ENCODE measurements at regions not wholly inside any gene's neighbourhood (a gene's known extent, or its start where the extent isn't known, plus 50 kb on each side); places are given as distances from the start of the nearest gene placed in this dataset.
A peak's percentile ranks its signal among the peaks of the same experiment; 100 is the strongest.

DNA sequence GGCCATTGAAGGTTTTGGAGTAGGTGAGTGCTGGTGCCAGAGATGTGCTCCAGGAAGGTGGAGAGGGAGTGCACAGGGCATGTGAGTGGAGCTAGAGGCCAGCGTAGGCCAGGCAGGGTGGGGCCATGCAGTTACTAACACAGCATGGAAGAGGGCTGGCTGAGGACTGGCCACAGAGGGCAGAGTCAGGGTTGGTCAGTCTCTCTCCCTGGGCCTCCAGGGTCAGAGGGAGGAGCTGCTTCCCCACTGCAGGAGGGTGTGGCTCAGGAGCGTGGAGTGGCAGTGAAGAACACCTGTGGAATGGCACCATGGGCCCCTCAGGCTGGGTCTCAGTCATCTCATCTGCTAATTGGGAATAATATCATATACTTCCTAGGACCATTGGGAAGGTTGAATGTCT, 167.7 kb downstream of the MACROH2A1 start:
- H3K9me3 ChIP-seq: no peaks in the 10 kb centered on the region
- no peak overlapping the region for H3K4me3 ChIP-seq
- no peak for DNase-seq
- TF ChIP-seq, protein P1, sequence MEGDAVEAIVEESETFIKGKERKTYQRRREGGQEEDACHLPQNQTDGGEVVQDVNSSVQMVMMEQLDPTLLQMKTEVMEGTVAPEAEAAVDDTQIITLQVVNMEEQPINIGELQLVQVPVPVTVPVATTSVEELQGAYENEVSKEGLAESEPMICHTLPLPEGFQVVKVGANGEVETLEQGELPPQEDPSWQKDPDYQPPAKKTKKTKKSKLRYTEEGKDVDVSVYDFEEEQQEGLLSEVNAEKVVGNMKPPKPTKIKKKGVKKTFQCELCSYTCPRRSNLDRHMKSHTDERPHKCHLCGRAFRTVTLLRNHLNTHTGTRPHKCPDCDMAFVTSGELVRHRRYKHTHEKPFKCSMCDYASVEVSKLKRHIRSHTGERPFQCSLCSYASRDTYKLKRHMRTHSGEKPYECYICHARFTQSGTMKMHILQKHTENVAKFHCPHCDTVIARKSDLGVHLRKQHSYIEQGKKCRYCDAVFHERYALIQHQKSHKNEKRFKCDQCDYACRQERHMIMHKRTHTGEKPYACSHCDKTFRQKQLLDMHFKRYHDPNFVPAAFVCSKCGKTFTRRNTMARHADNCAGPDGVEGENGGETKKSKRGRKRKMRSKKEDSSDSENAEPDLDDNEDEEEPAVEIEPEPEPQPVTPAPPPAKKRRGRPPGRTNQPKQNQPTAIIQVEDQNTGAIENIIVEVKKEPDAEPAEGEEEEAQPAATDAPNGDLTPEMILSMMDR (IDR thresholded peaks at IDR 0.05): no peak
- intact Hi-C loops (cut with DNase I, micrococcal nuclease): no loop called here
- no peaks in the 10 kb centered on the region for H3K36me3 ChIP-seq (ENCODE audit: low read depth)
- no peaks in the 10 kb centered on the region for H3K4me1 ChIP-seq (ENCODE audit: low read depth)
- peak; percentile 39 for ATAC-seq

DNA sequence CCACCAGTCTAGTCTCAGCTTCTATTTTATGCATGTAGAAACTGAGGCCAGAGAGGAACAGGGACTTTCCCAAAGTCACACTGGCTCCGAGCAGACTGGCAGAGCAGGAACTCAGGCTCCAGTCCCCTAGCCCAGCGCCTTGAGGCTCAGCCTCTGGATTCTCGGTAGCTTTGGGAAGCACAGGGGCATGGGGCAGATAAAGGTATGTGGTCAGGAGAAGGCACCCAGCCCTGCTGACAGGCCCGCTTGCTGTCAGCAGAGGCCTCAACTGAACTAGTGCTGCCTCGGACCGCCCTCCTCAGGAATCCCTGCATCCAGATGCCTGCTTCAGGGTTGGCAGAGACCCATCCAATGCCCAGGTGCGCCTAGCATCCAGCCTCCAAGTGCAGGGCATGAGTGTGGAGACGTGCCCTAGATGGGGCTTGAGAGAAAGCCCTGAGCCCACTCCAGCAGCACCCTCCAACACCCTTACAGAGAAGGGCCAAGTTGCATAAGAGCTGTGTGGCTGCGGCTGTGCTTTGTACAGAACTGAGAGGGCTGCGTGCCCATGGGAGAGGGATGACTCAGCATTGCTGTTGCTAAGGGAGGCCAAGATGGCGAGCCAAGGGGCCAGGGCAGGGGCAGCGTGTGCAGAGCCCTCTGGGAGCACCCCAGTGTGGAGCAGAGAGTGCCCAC, 168.6 kb downstream of the MACROH2A1 start:
- ATAC-seq: peak; percentile 35
- TF ChIP-seq, protein P1 (IDR thresholded peaks at IDR 0.05): no peak
- Histone ChIP-seq H3K4me1 (ENCODE audit: low read depth) (no peaks in the 10 kb centered on the region), H3K4me3 (no peak overlapping the region), H3K9me3 (no peaks in the 10 kb centered on the region), H3K36me3 (ENCODE audit: low read depth) (no peaks in the 10 kb centered on the region)
- intact Hi-C loops (cut with DNase I, micrococcal nuclease): no loop called here
- peak in 1 of 3 donors; percentile 66 for DNase-seq

DNA sequence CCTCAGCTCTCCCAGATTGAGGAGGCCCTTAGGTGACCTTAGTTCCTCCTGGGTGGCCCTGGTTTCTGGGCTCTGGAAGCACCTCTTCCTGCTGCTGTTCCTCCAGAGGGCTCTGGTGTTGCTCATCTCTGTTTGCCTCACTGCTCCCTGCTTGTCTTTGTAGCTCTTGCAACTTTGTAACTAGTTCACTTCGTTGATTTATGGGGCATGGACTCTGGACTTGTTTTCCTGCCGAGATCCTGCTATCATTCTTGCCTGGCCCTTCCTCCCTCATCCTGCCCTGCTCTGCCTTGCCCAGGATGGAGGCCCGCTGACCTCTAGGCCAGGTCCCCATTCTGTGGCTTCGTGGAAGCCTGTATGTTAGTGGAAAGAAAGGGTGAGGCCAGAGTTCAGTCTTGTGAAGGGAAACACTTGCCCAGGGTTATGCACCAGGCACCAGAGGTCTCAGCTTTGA, 169.3 kb downstream of the MACROH2A1 start:
- H3K4me3 ChIP-seq: no peak overlapping the region
- no peaks in the 10 kb centered on the region for H3K9me3 ChIP-seq
- H3K4me1 ChIP-seq (ENCODE audit: low read depth): no peaks in the 10 kb centered on the region
- H3K36me3 ChIP-seq (ENCODE audit: low read depth): no peaks in the 10 kb centered on the region
- DNase-seq: peak in 1 of 3 donors; percentile 39
- ATAC-seq: peak; percentile 71
- intact Hi-C loops (cut with DNase I, micrococcal nuclease): no loop called here
- TF ChIP-seq, protein P1 (IDR thresholded peaks at IDR 0.05): no peak

DNA sequence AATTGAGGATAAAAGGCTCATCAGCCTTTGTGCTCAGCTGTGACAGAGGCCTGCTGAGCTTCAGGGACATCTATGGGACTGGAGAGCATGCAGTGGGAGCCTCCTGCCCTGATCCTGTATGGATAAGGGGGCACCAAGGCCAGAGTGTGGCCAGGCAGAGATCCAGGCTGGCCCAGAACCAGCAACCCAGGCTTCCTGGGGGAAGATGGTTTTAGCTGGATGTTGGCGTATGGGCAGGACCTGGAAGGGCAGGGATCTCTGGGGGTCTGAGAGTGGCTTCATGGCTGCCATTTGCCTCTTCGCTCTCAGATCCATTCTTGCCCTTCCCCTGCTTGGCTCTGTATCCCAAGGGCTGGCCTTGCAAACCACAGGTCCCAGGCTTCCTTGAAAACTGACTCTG, 169.9 kb downstream of the MACROH2A1 start:
- ATAC-seq (no peak), DNase-seq (no peak)
- no peaks in the 10 kb centered on the region for H3K36me3 ChIP-seq (ENCODE audit: low read depth)
- TF ChIP-seq, protein P1 (IDR thresholded peaks at IDR 0.05): no peak
- no peaks in the 10 kb centered on the region for H3K4me1 ChIP-seq (ENCODE audit: low read depth)
- intact Hi-C loops (cut with DNase I, micrococcal nuclease): no loop called here
- H3K9me3 ChIP-seq: no peaks in the 10 kb centered on the region
- H3K4me3 ChIP-seq: no peak overlapping the region

DNA sequence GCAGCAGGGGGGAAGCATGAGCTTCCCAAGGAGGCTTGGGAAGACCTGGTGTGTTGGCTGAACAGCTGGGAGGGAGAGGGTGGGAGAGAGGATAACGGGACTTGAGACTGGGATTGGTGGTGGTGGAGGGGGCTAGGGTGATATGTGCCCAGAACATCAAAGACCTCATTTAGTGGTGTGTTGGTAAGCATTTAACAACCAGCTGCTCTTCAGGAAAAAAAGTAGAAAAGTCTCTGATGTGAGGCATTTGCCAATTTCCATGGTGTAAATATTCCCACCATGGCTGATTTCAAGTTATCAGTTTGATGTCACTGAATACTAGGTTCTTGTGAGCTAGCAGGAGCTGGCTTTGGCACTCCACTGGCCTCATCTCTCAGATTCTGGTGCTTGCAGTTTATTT, 170.8 kb downstream of the MACROH2A1 start:
- DNase-seq (no peak), ATAC-seq (no peak)
- no peaks in the 10 kb centered on the region for H3K4me1 ChIP-seq (ENCODE audit: low read depth)
- H3K4me3 ChIP-seq: no peak overlapping the region
- TF ChIP-seq, protein P1 (IDR thresholded peaks at IDR 0.05): no peak
- H3K9me3 ChIP-seq: no peaks in the 10 kb centered on the region
- no peaks in the 10 kb centered on the region for H3K36me3 ChIP-seq (ENCODE audit: low read depth)
- intact Hi-C loops (cut with DNase I, micrococcal nuclease): no loop called here
